Astrocyte of the hippocampus (primary cell): ENCODE measurements at regions not wholly inside any gene's neighbourhood (a gene's known extent, or its start where the extent isn't known, plus 50 kb on each side); places are given as distances from the start of the nearest gene placed in this dataset.
"Not testable (repeated sequence)": the region's sequence is repeated elsewhere in the genome, so short reads cannot be mapped to it uniquely, and the experiment has no call there.

Experiments used
- DNase-seq: peaks from one replicate; pipeline ENCODE4 v3.0.0; 2011; ENCODE audit warnings: low read depth, low spot score

DNA sequence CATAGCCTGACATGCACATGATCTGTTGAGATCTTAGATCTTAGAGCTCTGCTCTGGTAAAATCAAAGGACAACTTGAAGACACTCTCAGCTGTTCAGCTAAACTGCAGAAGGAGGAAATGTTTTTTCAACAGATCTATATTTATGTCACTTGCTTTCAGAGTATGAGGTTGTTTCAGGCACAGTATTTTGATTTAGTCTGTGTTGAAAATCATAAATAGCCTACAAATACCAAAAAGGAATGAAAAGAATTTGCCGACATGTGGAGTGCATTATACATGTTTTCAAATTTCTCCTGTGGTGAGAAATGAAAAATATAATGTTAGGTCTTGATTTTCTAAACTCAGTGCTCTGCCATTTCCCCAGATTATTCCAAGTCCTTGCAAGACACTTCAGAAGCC lies 1118.4 kb downstream of the TBL1XR1 start:
- DNase-seq: no peak

DNA sequence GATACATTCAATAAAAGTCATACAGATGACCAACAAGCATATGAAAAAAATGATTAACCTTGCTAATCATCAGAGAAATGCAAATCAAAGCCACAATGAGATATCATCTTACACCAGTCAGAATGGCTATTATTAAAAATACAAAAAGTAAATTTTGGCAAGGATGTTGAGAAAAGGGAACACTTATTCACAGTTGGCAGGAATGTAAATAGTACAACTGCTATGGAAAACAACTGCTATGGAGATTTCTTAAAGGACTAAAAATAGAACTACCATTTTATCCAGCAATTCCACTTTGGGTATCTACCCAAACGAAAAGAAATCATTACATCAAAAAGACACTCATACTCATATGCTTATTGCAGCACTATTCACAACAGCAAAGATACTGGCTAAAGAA lies 1121.8 kb downstream of the TBL1XR1 start:
- no peak for DNase-seq

DNA sequence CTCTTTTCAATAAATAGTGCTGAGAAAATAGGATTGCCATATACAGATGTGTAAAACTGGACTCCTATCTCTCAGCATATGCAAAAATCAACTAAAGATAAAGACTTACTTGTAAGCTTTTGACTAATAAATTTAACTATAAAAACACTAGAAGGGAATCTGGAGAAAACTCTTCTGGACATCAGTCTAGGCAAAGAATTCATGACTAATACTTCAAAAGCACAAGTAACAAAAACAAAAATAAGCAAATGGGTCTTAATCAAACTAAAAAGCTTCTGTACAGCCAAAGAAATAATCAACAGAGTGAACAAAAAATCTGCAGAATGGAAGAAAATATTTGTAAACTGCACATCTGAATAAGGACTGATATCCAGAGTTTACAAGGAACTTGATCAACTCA lies 1122.2 kb downstream of the TBL1XR1 start:
- DNase-seq: no peak

DNA sequence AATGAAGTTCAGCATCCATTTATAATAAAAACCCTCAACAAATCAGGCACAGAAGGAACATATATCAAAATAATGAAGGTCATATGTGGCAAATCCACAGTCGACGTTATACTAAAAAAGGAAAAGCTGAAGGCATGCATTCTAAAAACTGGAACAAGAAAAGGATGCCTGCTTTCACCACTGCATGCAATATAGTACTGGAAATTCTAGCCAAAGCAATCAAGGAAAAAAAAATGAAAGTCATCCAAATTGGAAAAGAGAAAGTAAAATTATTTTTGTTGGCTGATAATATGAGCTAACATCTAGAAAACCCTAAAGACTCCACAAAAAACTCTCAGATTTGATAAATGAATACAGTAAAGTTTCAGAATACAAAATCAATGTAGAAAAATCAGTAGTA lies 1123.2 kb downstream of the TBL1XR1 start:
- DNase-seq: no peak

DNA sequence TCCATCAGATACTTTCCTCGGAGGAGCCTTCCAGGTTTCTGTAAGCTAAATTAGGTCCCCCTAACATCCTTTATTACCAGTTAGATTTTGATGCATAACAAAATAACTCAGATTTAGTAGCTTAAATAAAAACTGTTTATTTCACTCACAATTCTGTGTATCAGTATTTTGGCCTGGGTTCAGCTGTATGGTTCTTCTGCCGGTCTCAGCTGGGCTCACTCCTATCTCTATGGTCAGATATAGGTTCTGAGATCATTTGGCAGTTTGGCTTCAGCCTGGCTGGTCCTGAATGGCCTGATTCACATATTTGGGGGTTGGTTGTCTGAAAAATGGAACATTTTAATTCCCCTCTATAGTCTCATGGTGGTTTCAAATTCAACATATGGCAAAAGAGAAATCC lies 1125.3 kb downstream of the TBL1XR1 start:
- DNase-seq: no peak

DNA sequence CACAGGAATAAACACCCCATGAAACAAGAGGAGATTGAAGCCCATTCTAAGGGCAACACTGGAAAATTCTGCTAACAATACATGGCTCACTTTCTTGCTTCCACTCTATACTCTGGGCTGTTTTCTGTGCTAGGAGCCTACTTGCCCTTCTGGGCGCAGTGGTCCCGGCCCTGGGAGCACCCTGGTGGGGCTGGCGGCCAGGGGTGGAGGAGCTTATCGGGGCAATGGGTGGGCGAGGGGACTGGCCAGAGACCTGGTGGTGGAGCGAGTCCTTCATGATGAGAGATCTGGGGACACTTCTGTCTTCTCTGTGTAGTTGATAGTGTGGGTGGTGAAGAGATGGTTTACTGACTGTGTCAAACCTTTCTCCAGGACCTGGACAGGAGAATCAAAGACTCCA lies 1128.5 kb downstream of the TBL1XR1 start:
- DNase-seq: no peak

DNA sequence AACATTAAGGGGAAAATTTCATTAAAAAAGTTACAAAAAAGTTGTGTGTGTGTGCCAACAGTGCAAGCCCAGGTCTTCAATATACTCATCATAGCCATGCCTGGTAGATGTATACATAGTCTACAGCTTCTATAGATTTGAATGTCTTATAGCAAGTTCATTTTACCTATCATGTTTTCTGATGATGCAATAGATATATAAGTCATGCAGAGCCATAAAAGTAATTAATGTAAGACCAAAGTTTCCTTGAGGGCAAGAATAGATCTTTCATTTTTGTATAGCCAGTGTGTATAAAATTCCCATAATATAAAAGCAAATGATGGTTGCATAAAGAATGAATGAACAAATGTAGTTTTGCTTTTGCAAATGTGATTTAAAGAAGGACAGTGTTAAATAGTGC lies 1138.4 kb downstream of the TBL1XR1 start:
- no peak for DNase-seq

DNA sequence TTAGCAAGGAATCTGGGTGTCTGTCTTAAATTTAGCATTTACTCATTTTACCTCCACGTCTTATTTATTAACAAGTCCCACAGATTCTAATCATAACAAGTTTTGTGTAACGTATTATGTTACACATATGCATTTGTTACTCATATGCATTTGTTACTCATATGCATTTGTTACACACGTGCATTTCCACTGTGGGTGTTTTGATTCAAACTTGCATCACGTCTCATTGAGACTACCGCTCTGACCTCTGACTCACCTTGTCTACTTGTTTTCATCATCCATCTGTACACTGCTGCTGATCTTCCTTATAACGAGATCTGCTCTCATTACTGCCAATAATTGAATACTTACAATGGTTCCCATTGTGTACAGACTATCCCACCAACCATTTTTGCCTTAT lies 1141.4 kb downstream of the TBL1XR1 start:
- DNase-seq: no peak

DNA sequence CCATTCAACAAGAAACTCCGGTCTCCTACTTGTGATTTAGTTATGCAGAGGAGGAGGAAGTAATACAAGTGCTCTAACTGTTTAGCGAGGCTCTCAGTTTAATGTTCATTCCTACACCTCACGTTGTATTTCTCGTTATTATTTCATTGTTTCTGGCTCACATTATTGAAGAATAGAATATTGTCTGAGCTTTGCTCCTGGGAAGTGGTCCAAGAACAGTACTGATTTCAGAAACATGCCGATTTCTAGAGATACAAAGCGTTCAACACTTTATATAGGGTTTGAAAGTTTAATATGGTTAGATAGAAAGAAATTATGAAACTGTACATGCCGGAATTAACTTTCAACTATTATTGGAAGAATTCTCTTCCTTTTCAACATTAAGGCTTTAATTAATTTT lies 1145.5 kb downstream of the TBL1XR1 start:
- DNase-seq: no peak

DNA sequence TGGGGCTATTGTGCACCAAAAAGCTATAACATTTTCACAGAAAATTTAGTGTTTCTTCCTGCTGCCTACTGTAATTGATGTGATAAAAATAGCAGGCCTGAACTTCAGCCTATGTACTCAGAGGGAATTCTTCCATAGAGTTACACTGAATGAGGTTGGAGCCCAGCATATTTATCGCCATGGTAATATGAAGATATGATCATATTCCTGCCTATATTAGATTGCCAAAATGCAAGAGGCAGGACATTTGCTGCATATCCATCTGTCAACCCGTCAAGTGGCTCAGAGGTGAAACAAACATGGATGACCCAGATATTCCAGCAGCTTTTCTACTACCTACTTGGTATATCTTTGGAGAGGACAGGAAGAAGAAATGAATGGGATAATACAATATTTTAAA lies 1150.6 kb downstream of the TBL1XR1 start:
- no peak for DNase-seq

DNA sequence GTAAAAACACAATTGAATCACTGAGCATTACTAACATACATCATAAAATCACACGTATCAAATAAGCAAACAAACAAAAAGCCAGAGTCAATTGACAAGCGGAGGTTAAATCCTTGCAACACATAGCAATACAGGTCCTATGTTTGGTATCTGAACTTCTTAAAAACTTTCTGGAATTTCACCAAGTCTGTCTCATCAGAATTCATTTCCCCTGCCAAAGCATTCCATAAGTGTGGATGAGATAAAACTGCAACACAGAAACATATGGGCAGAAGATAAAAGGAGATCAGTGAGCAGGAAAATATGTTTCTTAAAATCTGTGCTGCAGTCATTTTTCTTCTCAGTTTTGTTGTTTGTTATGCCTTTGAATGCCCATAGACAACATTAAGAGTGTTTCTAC lies 1155.5 kb downstream of the TBL1XR1 start:
- peak; percentile 50 for DNase-seq

DNA sequence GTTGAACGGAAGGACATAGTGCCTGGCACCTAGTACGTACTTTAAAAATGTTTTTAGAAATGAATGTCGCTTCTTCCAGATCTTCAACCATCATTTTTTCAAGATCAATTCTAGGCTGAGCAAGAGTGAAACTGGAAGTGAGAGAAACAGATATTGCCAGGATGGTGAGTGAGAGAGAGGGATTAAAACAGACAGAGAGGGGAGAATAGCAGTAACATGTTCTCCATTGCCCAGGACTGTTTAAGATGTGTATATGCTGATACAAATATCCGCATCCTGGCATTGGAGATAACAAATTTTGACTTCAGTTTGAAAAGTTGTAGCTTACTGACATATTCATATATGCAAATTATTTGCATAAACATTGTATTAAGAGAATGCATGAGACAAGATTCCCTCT lies 1156.1 kb downstream of the TBL1XR1 start:
- no peak for DNase-seq

DNA sequence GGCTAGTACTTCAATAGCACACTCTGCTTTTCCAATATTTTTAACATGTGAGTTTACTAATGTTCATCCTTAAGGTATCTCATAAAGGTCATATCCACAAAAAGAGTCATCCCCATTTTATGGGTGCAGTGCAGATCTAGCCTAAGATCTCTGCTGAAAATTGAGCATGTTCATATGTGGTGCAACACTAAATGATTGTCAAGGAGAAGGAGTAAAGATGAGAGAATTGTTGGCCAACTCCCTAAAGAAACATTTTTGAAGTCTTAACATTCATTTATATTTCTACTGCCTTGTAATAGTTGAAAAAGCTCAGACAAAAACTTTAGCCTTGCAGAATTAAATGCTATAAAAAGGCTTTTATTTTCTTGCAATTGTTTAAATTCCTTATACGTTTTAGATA lies 1159.6 kb downstream of the TBL1XR1 start:
- no peak for DNase-seq

DNA sequence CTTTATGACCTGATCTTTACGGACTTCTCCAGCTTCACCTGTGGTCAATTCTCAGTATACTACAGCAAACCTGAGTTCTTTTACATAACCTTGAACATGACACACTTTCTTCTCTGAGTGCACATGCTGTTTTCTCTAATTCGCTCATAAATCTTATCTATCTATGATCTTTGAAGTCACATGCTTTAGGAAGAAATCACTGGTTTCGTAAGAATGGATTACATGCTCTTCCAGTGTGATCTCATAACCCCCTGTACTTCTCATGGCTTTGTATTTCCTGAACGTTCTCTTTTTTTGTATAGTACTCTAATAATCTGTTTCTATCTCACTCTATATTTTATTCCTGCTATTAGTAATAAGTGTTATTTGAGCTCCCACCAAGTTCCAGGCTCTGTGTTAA lies 1165.2 kb downstream of the TBL1XR1 start:
- DNase-seq: no peak

DNA sequence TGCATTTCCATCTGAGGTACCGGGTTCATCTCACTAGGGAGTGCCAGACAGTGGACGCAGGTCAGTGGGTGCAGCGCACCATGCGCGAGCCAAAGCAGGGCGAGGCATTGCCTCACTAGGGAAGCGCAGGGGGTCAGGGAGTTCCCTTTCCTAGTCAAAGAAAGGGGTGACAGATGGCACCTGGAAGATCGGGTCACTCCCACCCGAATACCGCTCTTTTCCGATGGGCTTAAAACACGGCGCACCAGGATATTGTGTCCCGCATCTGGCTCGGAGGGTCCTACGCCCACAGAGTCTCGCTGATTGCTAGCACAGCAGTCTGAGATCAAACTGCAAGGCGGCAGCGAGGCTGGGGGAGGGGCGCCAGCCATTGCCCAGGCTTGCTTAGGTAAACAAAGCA lies 1157.1 kb downstream of the NAALADL2 start:
- not testable (repeated sequence) for DNase-seq

DNA sequence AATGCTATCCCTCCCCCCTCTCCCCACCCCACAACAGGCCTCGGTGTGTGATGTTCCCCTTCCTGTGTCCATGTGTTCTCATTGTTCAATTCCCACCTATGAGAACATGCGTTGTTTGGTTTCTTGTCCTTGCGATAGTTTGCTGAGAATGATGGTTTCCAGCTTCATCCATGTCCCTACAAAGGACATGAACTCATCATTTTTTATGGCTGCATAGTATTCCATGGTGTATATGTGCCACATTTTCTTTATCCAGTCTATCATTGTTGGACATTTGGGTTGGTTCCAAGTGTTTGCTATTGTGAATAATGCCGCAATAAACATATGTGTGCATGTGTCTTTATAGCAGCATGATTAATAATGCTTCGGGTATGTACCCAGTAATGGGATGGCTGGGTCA lies 1156.1 kb downstream of the NAALADL2 start:
- DNase-seq: not testable (repeated sequence)

DNA sequence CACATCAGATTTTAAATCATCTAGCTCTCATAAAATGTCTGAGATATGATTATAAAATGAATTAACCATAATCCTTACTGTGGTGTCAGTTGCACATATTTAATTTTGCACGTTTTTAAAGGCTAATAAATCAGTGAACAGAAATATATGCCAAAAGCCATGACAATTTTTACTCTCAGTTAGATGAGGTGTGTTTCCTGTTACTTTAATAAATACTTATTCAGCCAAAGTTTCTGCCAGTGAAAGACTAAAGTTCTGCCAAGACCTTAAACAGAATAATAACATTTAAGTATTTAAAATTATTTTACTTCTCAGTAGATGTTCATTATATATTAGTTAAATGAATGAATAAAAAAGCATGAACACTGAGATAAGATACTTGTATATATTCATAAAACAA lies 1150.1 kb downstream of the NAALADL2 start:
- DNase-seq: no peak

DNA sequence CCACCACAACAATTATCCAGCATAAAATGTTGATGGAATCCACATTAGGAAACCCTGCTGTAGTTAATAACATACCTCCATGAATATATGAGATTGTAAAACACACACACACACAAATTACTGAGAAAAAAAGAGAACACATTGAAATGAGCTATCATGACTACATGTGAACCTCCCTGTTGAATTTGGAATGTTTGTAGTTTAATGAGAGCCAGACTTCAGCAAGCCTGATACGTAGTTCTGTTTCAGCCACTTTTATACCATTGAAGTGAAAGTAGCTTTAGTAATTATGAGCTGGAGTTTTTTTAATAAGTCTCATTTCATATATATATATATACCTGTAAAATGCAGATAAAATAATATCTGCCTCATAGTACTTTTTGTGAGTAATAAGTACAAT lies 1146.4 kb downstream of the NAALADL2 start:
- no peak for DNase-seq

DNA sequence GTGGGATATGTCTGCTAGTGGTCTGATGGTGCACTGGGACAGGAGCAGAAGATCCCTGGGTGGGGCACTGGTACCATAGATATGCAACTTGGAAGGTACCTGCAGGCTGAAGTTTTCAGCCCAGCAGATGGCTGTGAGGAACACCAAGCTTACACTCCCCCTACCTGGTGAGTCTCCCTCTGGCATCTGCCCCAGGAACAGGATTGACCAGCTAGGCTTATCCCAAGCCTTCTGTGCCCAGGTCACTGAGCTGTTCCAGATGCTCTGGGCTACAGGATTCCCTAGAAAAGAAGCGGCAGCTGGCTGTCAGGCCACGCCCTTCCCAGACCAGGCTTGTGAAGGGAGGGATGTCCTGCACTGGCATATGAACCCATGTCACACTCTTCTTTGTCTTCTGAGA lies 1130.0 kb downstream of the NAALADL2 start:
- no peak for DNase-seq

DNA sequence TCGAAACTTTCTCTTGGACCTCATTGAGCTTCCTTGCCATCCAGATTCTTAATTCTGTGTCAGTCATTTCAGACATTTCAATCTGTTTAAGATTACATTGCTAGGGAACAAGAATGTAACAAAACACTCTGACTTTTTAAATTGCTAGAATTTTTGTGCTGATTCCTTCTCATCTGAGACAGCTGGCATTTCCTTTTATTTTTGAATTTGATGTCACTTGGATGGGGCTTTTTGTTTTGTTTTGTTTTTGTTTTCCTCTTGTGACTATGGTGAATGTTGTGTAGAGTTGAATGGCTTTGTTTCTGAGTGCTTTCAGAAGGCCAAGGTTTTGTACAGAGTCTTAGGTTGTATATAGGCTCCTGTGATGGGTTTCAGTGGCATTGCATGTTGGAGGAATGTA lies 1129.3 kb downstream of the NAALADL2 start:
- peak; percentile 8 for DNase-seq

DNA sequence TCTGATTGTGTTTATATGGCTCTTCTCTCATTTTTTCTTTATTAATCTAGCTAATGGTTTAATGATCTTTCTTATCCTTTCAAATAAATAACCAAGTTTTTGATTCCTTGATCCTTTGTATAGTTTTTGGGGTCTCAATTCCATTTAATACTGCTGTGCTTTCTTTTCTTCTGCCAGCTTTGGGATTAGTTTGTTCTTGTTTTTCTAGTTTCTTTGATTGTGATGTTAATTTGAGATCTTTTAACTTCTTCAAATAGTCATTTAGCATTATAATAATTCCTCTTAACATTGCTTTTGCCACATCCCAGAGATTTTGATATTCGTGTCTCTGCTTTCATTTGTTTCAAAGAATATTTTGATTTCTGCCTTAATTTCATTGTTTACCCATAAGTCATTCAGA lies 1126.6 kb downstream of the NAALADL2 start:
- DNase-seq: no peak

DNA sequence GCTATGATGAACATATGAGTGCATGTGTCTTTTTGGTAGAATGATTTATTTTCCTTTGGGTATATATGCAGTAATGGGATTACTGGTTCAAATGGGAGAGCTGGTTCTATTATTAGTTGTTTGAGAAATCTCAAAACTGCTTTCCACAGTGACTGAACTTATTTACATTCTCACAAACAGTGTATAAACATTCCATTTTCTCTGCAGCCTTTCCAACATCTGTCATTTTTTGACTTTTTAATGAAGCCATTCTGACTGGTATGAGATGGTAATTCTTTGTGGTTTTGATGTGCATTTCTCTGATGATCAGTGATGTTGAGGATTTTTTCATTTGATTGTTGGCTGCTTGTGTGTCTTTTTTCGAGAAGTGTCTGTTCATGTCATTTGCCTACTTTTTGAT lies 1124.2 kb downstream of the NAALADL2 start:
- peak; percentile 4 for DNase-seq

DNA sequence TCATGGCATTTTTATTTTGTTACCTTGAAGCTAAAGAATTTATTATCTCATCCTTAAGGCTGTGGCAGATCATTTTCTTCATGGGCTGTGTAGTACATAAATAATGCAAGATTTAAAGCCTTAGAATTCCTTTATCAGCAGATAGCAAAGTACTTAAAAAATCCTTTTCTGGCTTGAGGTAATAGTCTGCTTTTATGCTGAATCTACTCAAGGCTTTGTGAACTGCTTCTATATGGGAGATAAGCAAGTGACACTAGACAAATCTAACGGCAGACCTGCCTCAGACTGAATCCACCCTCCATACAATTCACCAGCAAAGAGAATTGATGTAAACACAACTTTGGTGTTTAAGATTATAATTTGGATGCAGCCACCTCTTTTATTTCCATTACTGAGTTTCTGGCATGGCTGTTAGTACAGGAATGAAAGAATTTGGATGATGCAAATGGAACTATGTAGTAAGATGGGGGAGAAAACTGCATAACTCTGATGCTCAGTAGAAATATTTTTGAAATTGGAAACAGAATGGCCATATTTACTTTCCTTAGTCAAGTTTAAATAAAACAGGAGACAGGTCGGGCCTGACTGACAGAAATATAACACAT lies 1121.5 kb downstream of the NAALADL2 start:
- peak; percentile 9 for DNase-seq

DNA sequence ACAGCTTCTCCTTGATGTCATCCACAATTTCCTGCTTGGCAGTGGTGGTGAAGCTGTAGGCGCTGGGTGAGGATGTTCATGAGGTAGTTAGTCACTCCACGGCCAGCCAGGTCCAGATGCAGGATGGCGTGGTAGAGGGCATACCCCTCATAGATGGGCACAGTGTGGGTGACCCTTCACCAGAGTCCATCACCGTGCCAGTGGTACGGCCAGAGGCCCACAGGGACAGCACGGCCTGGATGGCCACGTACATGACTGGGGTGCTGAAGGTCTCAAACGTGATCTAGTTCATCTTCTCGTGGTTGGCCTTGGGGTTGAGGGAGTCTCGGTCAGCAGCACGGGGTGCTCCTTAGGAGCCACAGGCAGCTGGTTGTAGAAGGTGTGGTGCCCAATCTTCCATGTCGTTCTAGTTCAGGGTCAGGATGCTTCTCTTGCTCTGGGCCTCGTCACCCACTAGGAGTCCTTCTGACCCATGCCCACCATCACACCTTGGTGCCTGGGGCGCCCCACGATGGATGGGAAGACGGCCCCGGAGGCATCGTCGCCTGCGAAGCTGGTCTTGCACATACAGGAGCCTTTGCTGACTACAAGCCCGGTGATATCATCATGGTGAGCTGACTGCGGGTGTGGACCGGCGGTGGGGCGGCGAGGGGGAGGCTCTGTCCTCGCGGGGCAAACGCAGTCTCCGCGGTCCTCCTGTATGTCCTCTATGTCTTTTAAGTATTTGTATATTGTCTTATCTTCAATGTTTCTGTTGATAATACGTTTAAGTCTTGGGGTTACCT lies 1119.0 kb downstream of the NAALADL2 start:
- DNase-seq: no peak
